ENCODE measurements at regions not wholly inside any gene's neighbourhood (a gene's known extent, or its start where the extent isn't known, plus 50 kb on each side); places are given as distances from the start of the nearest gene placed in this dataset.

DNA sequence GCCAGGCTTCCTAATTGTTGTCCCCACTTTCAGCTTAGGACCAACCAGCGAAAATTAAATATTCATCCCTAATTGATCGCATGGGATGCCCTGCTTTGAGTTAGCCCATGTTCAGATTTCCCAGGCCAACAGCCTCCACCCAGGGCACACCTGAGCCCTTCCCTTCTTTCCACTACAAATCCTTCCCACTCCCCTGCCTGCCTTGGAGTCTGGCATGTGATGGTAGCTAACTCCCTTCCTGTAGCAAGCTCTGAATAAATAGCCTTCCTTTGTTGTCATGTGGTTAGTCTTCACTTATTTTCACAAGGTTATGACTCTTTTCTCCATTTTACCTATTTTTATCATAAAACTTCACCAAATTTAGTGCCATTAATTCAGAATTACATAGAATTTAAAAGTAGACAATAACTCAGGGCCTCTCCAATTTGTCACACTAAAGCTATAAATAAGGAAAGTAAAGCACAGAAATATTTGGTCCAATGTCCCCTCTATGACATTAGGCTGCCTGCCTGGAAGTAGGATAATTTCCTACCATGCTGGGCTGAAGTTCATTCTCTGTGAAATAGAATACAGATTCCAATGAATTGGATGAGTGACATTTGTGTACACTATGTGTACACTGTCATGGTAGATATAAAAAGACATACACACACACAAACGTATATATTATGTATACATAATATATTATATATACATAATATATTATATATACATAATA lies 166.4 kb upstream of the CPEB2 start:
- ChIA-PET POLR2A (ENCODE audit: partially characterized antibody) (no interaction called here), CTCF (ENCODE audit: partially characterized antibody) (interaction anchor here (1.1 kb wide), 1 partner anchor 18 kb away, joined by 3 read pairs; no protein-coding TSS in a partner anchor)
- H3K79me2 ChIP-seq (ENCODE audit: control insufficient read depth in 1 of 2, insufficient read depth in 2 of 2, low read length in 2 of 2): no peaks in the 10 kb centered on the region
- H3K4me3 ChIP-seq (ENCODE audit: extremely low read depth in 1 of 4, insufficient read depth in 2 of 4, low read depth in 3 of 4, low read length in 4 of 4): no peak overlapping the region
- H2BK120ac ChIP-seq (replicated peaks; ENCODE audit: low read depth, low read length): no peak overlapping the region
- no peak for DNase-seq (ENCODE audit: low read depth in 1 of 2, low spot score in 2 of 2)
- no peak overlapping the region for H3K23ac ChIP-seq (ENCODE audit: insufficient read length)
- no peak overlapping the region for H2AK5ac ChIP-seq (ENCODE audit: low read depth, low read length)
- no peak overlapping the region for H3K56ac ChIP-seq (replicated peaks; ENCODE audit: insufficient read length, low read depth, low read length)
- no peak for FAIRE-seq
- no peak overlapping the region for H4K91ac ChIP-seq (replicated peaks; ENCODE audit: insufficient read length, low read length)
- no peak overlapping the region for H3K4ac ChIP-seq (replicated peaks; ENCODE audit: insufficient read length, low read depth, low read length)
- WGBS, 2 experiments (ENCODE audit: extremely low coverage in 1 of 2, insufficient coverage in 1 of 2, insufficient read length in 1 of 2, insufficient replicate concordance in 2 of 2, low coverage in 1 of 2, low lambda C conversion rate in 2 of 2, missing lambda C conversion rate in 1 of 2): 91% methylated on average over 3 of the region's 3 CpGs; no CpG with 5 or more reads in 1 of the 2 experiments
- H3K27ac ChIP-seq (ENCODE audit: low read depth, low read length): no peak overlapping the region
- no peaks in the 10 kb centered on the region; a peak in 1 of 4 replicates for H3K9me3 ChIP-seq (ENCODE audit: insufficient read depth in 2 of 2, low read depth in 1 of 2, low read length in 1 of 2)
- H4K5ac ChIP-seq (ENCODE audit: insufficient read length, low read depth, low read length): no peak overlapping the region
- H3K18ac ChIP-seq (ENCODE audit: extremely low read depth, low read length): no peak overlapping the region
- H3K4me1 ChIP-seq (replicated peaks in 1 of 4; ENCODE audit: control insufficient read depth in 3 of 4, insufficient read depth in 4 of 4, low read length in 3 of 4): no peaks in the 10 kb centered on the region
- H2BK12ac ChIP-seq (ENCODE audit: low read depth, low read length): no peak overlapping the region
- no peak overlapping the region for H2BK5ac ChIP-seq (ENCODE audit: low read depth, low read length)
- H3K27me3 ChIP-seq (replicated peaks in 1 of 4; ENCODE audit: control insufficient read depth in 3 of 4, extremely low read depth in 1 of 4, insufficient read depth in 3 of 4, low read length in 3 of 4): no peaks in the 10 kb centered on the region
- H3K4me2 ChIP-seq (ENCODE audit: insufficient read depth in 1 of 2, low read depth in 2 of 2, low read length in 2 of 2): no peak overlapping the region
- H3K36me3 ChIP-seq (ENCODE audit: control insufficient read depth in 2 of 4, insufficient read depth in 4 of 4, low read length in 3 of 4): no peaks in the 10 kb centered on the region
- H3K23me2 ChIP-seq (ENCODE audit: low read depth, low read length): 0 out of 2 replicates have a peak, but pooled peaks cover 2% of the 10 kb centered on the region
- no peak overlapping the region for H4K8ac ChIP-seq (ENCODE audit: extremely low read depth, insufficient read depth, low read length)
- H2BK20ac ChIP-seq (ENCODE audit: low read length): no peak overlapping the region
- no peaks in the 10 kb centered on the region for H3K79me1 ChIP-seq (ENCODE audit: low read depth, low read length)
- H3K14ac ChIP-seq (ENCODE audit: insufficient read length): no peak overlapping the region
- no peak overlapping the region for H2AFZ ChIP-seq (ENCODE audit: low read length)
- no peaks in the 10 kb centered on the region for H4K20me1 ChIP-seq (replicated peaks in 1 of 2; ENCODE audit: control insufficient read depth in 1 of 2, insufficient read depth in 2 of 2, low read length in 2 of 2)
- H3K9ac ChIP-seq (replicated peaks in 1 of 4; ENCODE audit: extremely low read depth in 1 of 4, low read depth in 3 of 4, low read length in 3 of 4): no peak overlapping the region
- no peak overlapping the region for H2BK15ac ChIP-seq (ENCODE audit: low read length)
- TF ChIP-seq RBBP5 (IDR thresholded peaks at IDR 0.05; ENCODE audit: borderline replicate concordance, low read depth, low read length): no peak
- no peak for TF ChIP-seq CBX8 (IDR thresholded peaks at IDR 0.05; ENCODE audit: borderline replicate concordance, low read depth, low read length)
- TF ChIP-seq JUN (IDR thresholded peaks at IDR 0.05; ENCODE audit: low read depth, low read length): no peak
- no peak for TF ChIP-seq SIN3A (conservative IDR thresholded peaks at IDR 0.05 in 1 of 2, IDR thresholded peaks at IDR 0.05 in 1 of 2; ENCODE audit: low read depth in 1 of 2, low read length in 2 of 2)
- no peak for TF ChIP-seq SIX5 (IDR thresholded peaks at IDR 0.05; ENCODE audit: low read depth, low read length)
- no peak for TF ChIP-seq CHD2 (IDR thresholded peaks at IDR 0.05; ENCODE audit: low read length)
- TF ChIP-seq, protein P1, sequence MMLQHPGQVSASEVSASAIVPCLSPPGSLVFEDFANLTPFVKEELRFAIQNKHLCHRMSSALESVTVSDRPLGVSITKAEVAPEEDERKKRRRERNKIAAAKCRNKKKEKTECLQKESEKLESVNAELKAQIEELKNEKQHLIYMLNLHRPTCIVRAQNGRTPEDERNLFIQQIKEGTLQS (IDR thresholded peaks at IDR 0.05; ENCODE audit: insufficient read depth, low read depth, low read length): no peak

All from H1 (cell line).